Gastrocnemius medialis (tissue), 4 donors: ENCODE measurements at regions not wholly inside any gene's neighbourhood (a gene's known extent, or its start where the extent isn't known, plus 50 kb on each side); places are given as distances from the start of the nearest gene placed in this dataset.

Experiments used
- ATAC-seq, 2 donors: fragments of 150-250 bp; one replicate each; pipeline ENCODE4 v1.9.1; 2016
- DNase-seq, 2 donors: peaks; one replicate each; pipeline ENCODE4 v3.0.0-alpha.2; 2019
- H3K27ac ChIP-seq, 4 donors: fragments of 200-600 bp; sonication (generic); 1 replicate in 1 of 4; 2 replicates in 3 of 4; pipeline ENCODE4 v1.5.1; 2016 to 2018; ENCODE audit warnings: mild to moderate bottlenecking in 2 of 4, moderate library complexity in 1 of 4
- H3K27me3 ChIP-seq, 3 donors: fragments of 200-600 bp; sonication (generic) in 2 of 3; 1 replicate in 1 of 3; 2 replicates in 2 of 3; pipeline versions ENCODE4 v1.5.1 to v1.6.0; 2016 to 2019; ENCODE audit warnings: mild to moderate bottlenecking in 1 of 3, moderate library complexity in 1 of 3
- H3K36me3 ChIP-seq, 2 donors: fragments of 200-600 bp; sonication (generic) in 1 of 2; one replicate each; pipeline ENCODE4 v1.5.1; 2017 to 2018
- H3K4me1 ChIP-seq, 2 donors: fragments of 200-600 bp; sonication (generic) in 1 of 2; one replicate each; pipeline ENCODE4 v1.5.1; 2016 to 2017; ENCODE audit warnings: mild to moderate bottlenecking in 2 of 2
- H3K4me3 ChIP-seq, 4 donors: fragments of 200-600 bp; sonication (generic) in 3 of 4; 1 replicate in 1 of 4; 2 replicates in 3 of 4; pipeline ENCODE4 v1.5.1; 2016 to 2019; ENCODE audit warnings: mild to moderate bottlenecking in 2 of 4
- H3K9me3 ChIP-seq, 3 donors: fragments of 200-600 bp; sonication (generic) in 2 of 3; 1 replicate in 1 of 3; 2 replicates in 2 of 3; pipeline ENCODE4 v1.5.1; 2016 to 2019
- CTCF ChIP-seq, 5 experiments: fragments of 450-650 bp in 3 of 5; fragments of 200-600 bp in 2 of 5; sonication (generic) in 2 of 5; IDR thresholded peaks in 4 of 5; conservative IDR thresholded peaks in 1 of 5; 1 replicate in 4 of 5; 2 replicates in 1 of 5; pipeline ENCODE4 v1.5.1; 2016 to 2019; ENCODE audit warnings: antibody characterized with exemption in 5 of 5, mild to moderate bottlenecking in 3 of 5, moderate library complexity in 3 of 5
- POLR2A ChIP-seq, 2 donors: fragments of 450-650 bp; IDR thresholded peaks; one replicate each; pipeline ENCODE4 v1.6.1; 2017; ENCODE audit warnings: antibody characterized with exemption in 2 of 2, mild to moderate bottlenecking in 2 of 2, moderate library complexity in 2 of 2
- in situ Hi-C, 4 donors: fragments of 200-750 bp; cut with MboI; loops; one replicate each; pipeline versions ENCODE4 v1.15.0 to v1.8.0; 2017; ENCODE audit warnings: low sequenced_read_pairs in 4 of 4
- intact Hi-C: fragments of 100-400 bp; cut with DNase I; formaldehyde crosslinking; loops from one replicate; pipeline ENCODE4 v1.15.1; 2023; ENCODE audit warnings: low total_unique reads

DNA sequence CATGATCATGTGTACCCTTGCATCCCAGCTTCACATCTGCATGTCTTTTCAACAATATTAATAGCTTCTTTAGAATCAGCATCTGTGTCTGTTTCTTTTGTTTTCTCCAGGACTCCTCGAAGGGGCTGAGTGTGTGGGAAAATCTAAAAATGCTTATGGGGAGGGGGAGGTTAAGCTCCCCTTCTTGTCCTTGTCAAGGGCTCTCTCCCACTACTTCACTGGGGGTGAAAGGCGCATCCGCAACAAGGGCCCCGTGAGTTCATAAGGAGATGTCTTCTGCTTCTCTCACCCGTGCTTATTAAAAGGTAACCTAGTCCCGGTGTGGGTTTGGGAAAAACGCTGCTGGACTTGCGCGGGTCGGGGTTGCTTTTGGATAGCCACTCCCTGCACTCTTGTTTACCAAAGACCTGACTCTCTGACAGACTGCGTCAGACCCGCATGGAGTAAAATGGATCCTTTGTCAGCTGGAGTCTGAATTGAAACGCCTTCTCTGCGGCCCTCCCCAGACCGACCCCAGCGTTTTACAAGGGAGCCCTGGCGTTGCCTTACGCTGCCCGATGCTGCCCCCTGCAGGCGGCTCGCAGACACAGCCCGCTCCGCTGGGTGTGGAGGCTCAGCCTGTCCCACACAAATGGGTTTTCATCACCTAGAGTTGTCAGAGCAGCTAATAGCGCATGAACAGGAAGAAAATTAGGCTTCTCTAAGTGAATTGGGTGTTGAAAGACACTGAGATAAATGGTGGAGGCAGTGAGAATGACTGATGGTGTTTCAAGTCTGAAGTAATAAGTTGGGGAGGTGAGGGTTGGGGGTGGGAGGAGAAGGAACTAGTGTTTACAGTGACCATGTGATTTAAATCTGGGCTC, 53.8 kb downstream of the IER5 start:
- peak; percentile 93 to 96 for ATAC-seq
- peak overlapping the region; percentile 37 to 47 (median 42) for H3K4me3 ChIP-seq
- intact Hi-C loops (loop anchor here (1.0 to 2.0 kb wide), 4 partner anchors 24 to 104 kb away; no protein-coding TSS in a partner anchor), in situ Hi-C loops (loop anchor here in 3 of 4 donors (5.0 to 10.0 kb wide), 3 partner anchors 58 to 108 kb away; partner anchors contain the start of genes IER5 (in 2 of the 3) and MR1 (in 2 of the 3))
- H3K27me3 ChIP-seq = no peaks in the 10 kb centered on the region
- TF ChIP-seq POLR2A (IDR thresholded peaks at IDR 0.05) (no peak), CTCF (IDR thresholded peaks at IDR 0.05 in 4 of 5, conservative IDR thresholded peaks at IDR 0.05 in 1 of 5) (peak; percentile 96 to 99 (median 98))
- DNase-seq = peak; percentile 65 to 81
- H3K27ac ChIP-seq = peak overlapping the region; percentile 27 to 64 (median 44)
- no peaks in the 10 kb centered on the region for H3K36me3 ChIP-seq
- H3K9me3 ChIP-seq = no peaks in the 10 kb centered on the region
- peaks cover 4 to 18% of the 10 kb centered on the region in 2 donors for H3K4me1 ChIP-seq

DNA sequence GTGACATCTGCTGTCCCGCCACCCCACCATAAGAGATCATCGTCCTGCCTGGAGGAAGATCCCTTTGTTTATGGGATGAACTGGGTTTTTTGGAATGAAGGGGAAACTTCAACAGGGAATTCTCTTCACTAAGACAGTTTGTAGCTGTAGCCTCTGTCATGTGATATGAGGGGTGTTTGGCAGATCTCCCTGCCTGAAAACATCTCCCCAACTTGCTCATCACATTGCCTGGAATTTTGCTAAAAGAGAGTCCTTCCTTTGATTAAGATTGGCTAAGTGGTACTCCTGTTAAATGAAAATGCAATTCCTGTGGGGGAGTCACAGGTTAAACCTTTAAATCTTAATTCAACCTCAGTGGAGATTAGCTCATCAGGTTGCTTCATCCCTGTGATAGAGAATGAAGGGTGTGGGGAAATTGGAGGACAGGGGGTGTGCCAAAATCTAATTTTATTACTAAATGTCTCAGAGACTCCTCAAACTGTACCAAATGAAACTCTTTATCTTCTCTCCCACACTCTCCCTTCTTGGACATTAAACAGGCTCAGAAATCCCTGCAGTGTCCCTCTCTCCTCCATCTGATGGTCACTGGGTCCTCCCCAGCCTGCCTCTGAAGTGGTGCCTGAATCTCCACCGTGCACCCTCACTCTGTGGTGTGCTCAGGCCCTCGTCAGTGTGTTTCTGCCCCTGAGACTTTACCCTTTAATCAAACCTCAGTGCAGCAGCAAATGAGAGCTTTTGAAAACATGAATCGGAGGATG, 54.8 kb downstream of the IER5 start:
- no peak for ATAC-seq
- no peaks in the 10 kb centered on the region for H3K36me3 ChIP-seq
- intact Hi-C loops (loop anchor here (2.0 kb wide), 2 partner anchors 24 to 28 kb away; no protein-coding TSS in a partner anchor), in situ Hi-C loops (loop anchor here in 3 of 4 donors (5.0 to 10.0 kb wide), 3 partner anchors 58 to 108 kb away; partner anchors contain the start of genes IER5 (in 2 of the 3) and MR1 (in 2 of the 3))
- DNase-seq = peak in 1 of 2 donors; percentile 7
- no peaks in the 10 kb centered on the region for H3K27me3 ChIP-seq
- TF ChIP-seq POLR2A (IDR thresholded peaks at IDR 0.05) = no peak
- no peak for TF ChIP-seq CTCF (IDR thresholded peaks at IDR 0.05 in 4 of 5, conservative IDR thresholded peaks at IDR 0.05 in 1 of 5)
- H3K4me1 ChIP-seq = peaks cover 13 to 28% of the 10 kb centered on the region in 2 donors
- no peaks in the 10 kb centered on the region for H3K9me3 ChIP-seq
- no peak overlapping the region for H3K4me3 ChIP-seq
- H3K27ac ChIP-seq = peak overlapping the region in 1 of 4 donors; percentile 64

- in situ Hi-C loops (loop anchor here in 3 of 4 donors (5.0 to 10.0 kb wide), 3 partner anchors 59 to 109 kb away; partner anchors contain the start of genes IER5 (in 2 of the 3) and MR1 (in 2 of the 3)), intact Hi-C loops (no loop called here)
- Histone ChIP-seq H3K27ac (no peak overlapping the region), H3K4me3 (no peak overlapping the region), H3K36me3 (no peaks in the 10 kb centered on the region), H3K9me3 (no peaks in the 10 kb centered on the region), H3K27me3 (no peaks in the 10 kb centered on the region), H3K4me1 (peaks cover 21 to 33% of the 10 kb centered on the region in 2 donors)
- no peak for TF ChIP-seq CTCF (IDR thresholded peaks at IDR 0.05 in 4 of 5, conservative IDR thresholded peaks at IDR 0.05 in 1 of 5)
- TF ChIP-seq POLR2A (IDR thresholded peaks at IDR 0.05) = no peak
- ATAC-seq (no peak), DNase-seq (no peak)
Observed at GRCh38 chr1:181144238-181144637, 55.7 kb downstream of the IER5 start.

DNA sequence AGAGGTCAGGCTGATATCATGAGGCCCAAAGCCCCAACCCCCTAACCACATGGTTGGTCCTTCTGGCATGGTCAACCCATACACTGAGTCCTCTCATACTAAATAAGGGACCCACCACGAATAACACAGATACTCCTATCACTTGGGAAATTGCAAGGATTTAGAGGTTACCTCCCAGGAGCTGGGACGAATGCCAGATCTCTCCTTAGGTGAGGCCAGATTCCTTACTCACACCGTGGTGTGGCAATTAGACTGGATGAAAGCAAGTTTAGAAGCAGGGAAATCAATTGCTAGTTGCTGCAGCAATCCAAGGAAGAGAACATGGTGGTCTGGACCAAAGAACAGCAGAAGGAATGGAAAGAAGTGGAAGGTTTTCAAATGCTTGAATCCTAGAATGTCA, 60.1 kb downstream of the IER5 start:
- in situ Hi-C loops = loop anchor here (5.0 to 10.0 kb wide), 4 partner anchors 64 to 114 kb away; partner anchors contain the start of genes IER5 (in 2 of the 4) and MR1 (in 2 of the 4)
- TF ChIP-seq CTCF (IDR thresholded peaks at IDR 0.05 in 4 of 5, conservative IDR thresholded peaks at IDR 0.05 in 1 of 5) = no peak
- no peak for TF ChIP-seq POLR2A (IDR thresholded peaks at IDR 0.05)
- H3K9me3 ChIP-seq = no peaks in the 10 kb centered on the region
- peak overlapping the region; percentile 93 to 99 (median 98) for H3K27ac ChIP-seq
- no peaks in the 10 kb centered on the region for H3K36me3 ChIP-seq
- H3K27me3 ChIP-seq = no peaks in the 10 kb centered on the region
- intact Hi-C loops = no loop called here
- peaks cover 52 to 57% of the 10 kb centered on the region in 2 donors for H3K4me1 ChIP-seq
- no peak for DNase-seq
- no peak overlapping the region for H3K4me3 ChIP-seq
- no peak for ATAC-seq
